M059J (cell line): ENCODE measurements at regions not wholly inside any gene's neighbourhood (a gene's known extent, or its start where the extent isn't known, plus 50 kb on each side); places are given as distances from the start of the nearest gene placed in this dataset.
A peak's percentile ranks its signal among the peaks of the same experiment; 100 is the strongest.
"Not testable (repeated sequence)": the region's sequence is repeated elsewhere in the genome, so short reads cannot be mapped to it uniquely, and the experiment has no call there.

Source experiments
- DNase-seq: peaks from one replicate; pipeline ENCODE4 v3.0.0-alpha.2; 2012; ENCODE audit warnings: low read depth

GRCh38 chr6:21914121-21914973 is 320.8 kb downstream of the SOX4 start:
- DNase-seq, result peak; percentile 69

- peak; percentile 79 for DNase-seq
Measured at GRCh38 chr6:21915707-21916260, 322.2 kb downstream of the SOX4 start.

GRCh38 chr6:21918041-21918440 is 324.5 kb downstream of the SOX4 start:
- no peak for DNase-seq

- DNase-seq, result no peak
Measured at GRCh38 chr6:21918666-21919065, 325.1 kb downstream of the SOX4 start.

- DNase-seq, result peak; percentile 70
Measured at GRCh38 chr6:21922086-21922485, 328.5 kb downstream of the SOX4 start.

- DNase-seq, result no peak
Measured at GRCh38 chr6:21924002-21924401, 330.5 kb downstream of the SOX4 start.

- no peak for DNase-seq
Measured at GRCh38 chr6:21928827-21929226, 335.3 kb downstream of the SOX4 start.

- DNase-seq, result peak; percentile 84
Measured at GRCh38 chr6:21931641-21932335, 338.2 kb downstream of the SOX4 start.

GRCh38 chr6:21933351-21933750 is 339.8 kb downstream of the SOX4 start:
- no peak for DNase-seq

- no peak for DNase-seq
Measured at GRCh38 chr6:21935142-21935541, 341.6 kb downstream of the SOX4 start.

GRCh38 chr6:21935561-21936028 is 342.0 kb downstream of the SOX4 start:
- peak; percentile 55 for DNase-seq

- DNase-seq, result no peak
Measured at GRCh38 chr6:21937466-21937865, 343.9 kb downstream of the SOX4 start.

- DNase-seq, result not testable (repeated sequence)
Measured at GRCh38 chr6:21939066-21939465, 345.5 kb downstream of the SOX4 start.

- no peak for DNase-seq
Measured at GRCh38 chr6:21941926-21942325, 348.4 kb downstream of the SOX4 start.

- DNase-seq, result peak; percentile 69
Measured at GRCh38 chr6:21942897-21943296, 349.3 kb downstream of the SOX4 start.

- DNase-seq, result peak; percentile 99
Measured at GRCh38 chr6:21946298-21946783, 350.5 kb downstream of the PRL start.

- DNase-seq, result not testable (repeated sequence)
Measured at GRCh38 chr6:21947227-21947626, 349.6 kb downstream of the PRL start.

GRCh38 chr6:21947731-21948386 is 349.0 kb downstream of the PRL start:
- DNase-seq, result peak; percentile 47

GRCh38 chr6:21949211-21949801 is 347.5 kb downstream of the PRL start:
- DNase-seq, result peak; percentile 31

GRCh38 chr6:21952367-21952766 is 344.5 kb downstream of the PRL start:
- DNase-seq, result no peak
